ENCODE measurements at regions not wholly inside any gene's neighbourhood (a gene's known extent, or its start where the extent isn't known, plus 50 kb on each side); places are given as distances from the start of the nearest gene placed in this dataset.

- TF ChIP-seq TCF12 (IDR thresholded peaks at IDR 0.05; ENCODE audit: low read depth): peak; percentile 95
- peak; percentile 96 for TF ChIP-seq EP300 (IDR thresholded peaks at IDR 0.05; ENCODE audit: borderline replicate concordance)
- TF ChIP-seq REST (IDR thresholded peaks at IDR 0.05; ENCODE audit: low read depth): no peak
- no peak for TF ChIP-seq TAF1 (IDR thresholded peaks at IDR 0.05; ENCODE audit: low read depth)
- TF ChIP-seq RAD21 (IDR thresholded peaks at IDR 0.05; ENCODE audit: low read depth): peak; percentile 24
- TF ChIP-seq NFIC (IDR thresholded peaks at IDR 0.05): peak; percentile 91
- no peak for TF ChIP-seq YY1 (IDR thresholded peaks at IDR 0.05; ENCODE audit: low read depth)
- peak; percentile 68 for TF ChIP-seq MAX (IDR thresholded peaks at IDR 0.05)
- peak; percentile 86 for TF ChIP-seq FOXM1 (IDR thresholded peaks at IDR 0.05; ENCODE audit: borderline replicate concordance, low read depth)
- TF ChIP-seq CEBPB (IDR thresholded peaks at IDR 0.05): peak; percentile 70; the same call in 1 of the 2 replicates
- no peak for TF ChIP-seq ZBTB7A (IDR thresholded peaks at IDR 0.05; ENCODE audit: low read depth)
- no peak for TF ChIP-seq CREB1 (IDR thresholded peaks at IDR 0.05; ENCODE audit: low read depth)
- TF ChIP-seq USF1 (IDR thresholded peaks at IDR 0.05): no peak
- peak; percentile 76 for TF ChIP-seq TEAD4 (IDR thresholded peaks at IDR 0.05)
Observed at GRCh38 chr6:6781172-6781872, 192.8 kb downstream of the LY86 start.

GRCh38 chr6:6781873-6782227 is 193.3 kb downstream of the LY86 start:
- TF ChIP-seq FOXM1 (IDR thresholded peaks at IDR 0.05; ENCODE audit: borderline replicate concordance, low read depth) (no peak), CEBPB (IDR thresholded peaks at IDR 0.05) (peak; percentile 63; the same call in 1 of the 2 replicates)

- TF ChIP-seq MAX (IDR thresholded peaks at IDR 0.05) (0 out of 2 replicates have a peak, but pooled peaks have one; percentile 22), TEAD4 (IDR thresholded peaks at IDR 0.05) (0 out of 2 replicates have a peak, but pooled peaks have one; percentile 32), TCF12 (IDR thresholded peaks at IDR 0.05; ENCODE audit: low read depth) (no peak)
Observed at GRCh38 chr6:6783721-6784120, 195.2 kb downstream of the LY86 start.

GRCh38 chr6:6784514-6785162 is 196.1 kb downstream of the LY86 start:
- TF ChIP-seq NFIC (IDR thresholded peaks at IDR 0.05) (peak; percentile 25; the same call in 1 of the 2 replicates), CEBPB (IDR thresholded peaks at IDR 0.05) (no peak)

- no peak for TF ChIP-seq TCF12 (IDR thresholded peaks at IDR 0.05; ENCODE audit: low read depth)
- TF ChIP-seq FOXM1 (IDR thresholded peaks at IDR 0.05; ENCODE audit: borderline replicate concordance, low read depth): no peak
Observed at GRCh38 chr6:6785163-6785521, 196.6 kb downstream of the LY86 start.

GRCh38 chr6:6788394-6789032 is 200.0 kb downstream of the LY86 start:
- peak; percentile 69 for TF ChIP-seq RAD21 (IDR thresholded peaks at IDR 0.05; ENCODE audit: low read depth)
- no peak for TF ChIP-seq EGR1 (IDR thresholded peaks at IDR 0.05)

GRCh38 chr6:6790393-6790792 is 201.9 kb downstream of the LY86 start:
- TF ChIP-seq TEAD4 (IDR thresholded peaks at IDR 0.05) (no peak), EGR1 (IDR thresholded peaks at IDR 0.05) (no peak), NFIC (IDR thresholded peaks at IDR 0.05) (no peak), TAF1 (IDR thresholded peaks at IDR 0.05; ENCODE audit: low read depth) (no peak), RAD21 (IDR thresholded peaks at IDR 0.05; ENCODE audit: low read depth) (no peak), REST (IDR thresholded peaks at IDR 0.05; ENCODE audit: low read depth) (no peak), EP300 (IDR thresholded peaks at IDR 0.05; ENCODE audit: borderline replicate concordance) (no peak), USF1 (IDR thresholded peaks at IDR 0.05) (no peak), YY1 (IDR thresholded peaks at IDR 0.05; ENCODE audit: low read depth) (no peak; the same call in 1 of the 2 replicates), MAX (IDR thresholded peaks at IDR 0.05) (no peak), ZBTB7A (IDR thresholded peaks at IDR 0.05; ENCODE audit: low read depth) (no peak), CEBPB (IDR thresholded peaks at IDR 0.05) (no peak)

Data from Ishikawa (cell line).